Mucosa of descending colon (tissue), 3 donors: ENCODE measurements at regions not wholly inside any gene's neighbourhood (a gene's known extent, or its start where the extent isn't known, plus 50 kb on each side); places are given as distances from the start of the nearest gene placed in this dataset.

Experiments used
- ATAC-seq: fragments of 200-7000 bp; cut with Tn5 transposase; one replicate; pipeline ENCODE4 v1.9.1; 2020; ENCODE audit warnings: mild to moderate bottlenecking, moderate library complexity
- DNase-seq, 3 donors: peaks; one replicate each; pipeline ENCODE4 v3.0.0-alpha.2; 2020
- H3K36me3 ChIP-seq: fragments of 200-600 bp; one replicate; pipeline ENCODE4 v1.8.0; 2021; ENCODE audit warnings: low read depth, mild to moderate bottlenecking
- H3K4me1 ChIP-seq: fragments of 200-600 bp; one replicate; pipeline ENCODE4 v1.8.0; 2021; ENCODE audit warnings: low read depth, mild to moderate bottlenecking
- H3K4me3 ChIP-seq: fragments of 200-600 bp; one replicate; pipeline ENCODE4 v1.8.0; 2021; ENCODE audit warnings: mild to moderate bottlenecking
- H3K9me3 ChIP-seq: fragments of 200-600 bp; one replicate; pipeline ENCODE4 v1.8.0; 2021; ENCODE audit warnings: mild to moderate bottlenecking
- CTCF ChIP-seq: fragments of 200-600 bp; IDR thresholded peaks from one replicate; pipeline ENCODE4 v1.8.0; 2022; ENCODE audit warnings: antibody characterized with exemption, mild to moderate bottlenecking
- intact Hi-C, 2 donors: fragments of 100-400 bp; cut with DNase I in 1 of 2; cut with micrococcal nuclease in 1 of 2; formaldehyde crosslinking; loops; one replicate each; pipeline versions ENCODE4 v1.11.0 to v1.11.1; 2022; cut with DNase I, micrococcal nuclease
- donor health status: DM: no; HTN: no; CAD: no; lungs with moderate emphysema.
- donor health status: DM: no; HTN: no; CAD: no.
- donor health status: DM: no; HTN: yes; CAD: no.

- no peak overlapping the region for H3K4me3 ChIP-seq
- H3K9me3 ChIP-seq, result peaks cover 2% of the 10 kb centered on the region
- no peak for DNase-seq
- intact Hi-C loops, result no loop called here
- ATAC-seq, result no peak
- no peaks in the 10 kb centered on the region for H3K36me3 ChIP-seq
- TF ChIP-seq CTCF, result no peak
- no peaks in the 10 kb centered on the region for H3K4me1 ChIP-seq
Observed at GRCh38 chr12:115823635-115824034, 453.9 kb downstream of the MED13L start.

GRCh38 chr12:115820656-115821055 lies 456.8 kb downstream of the MED13L start:
- TF ChIP-seq CTCF, result no peak
- DNase-seq, result no peak
- Histone ChIP-seq H3K4me3 (no peak overlapping the region), H3K36me3 (no peaks in the 10 kb centered on the region), H3K9me3 (peaks cover 2% of the 10 kb centered on the region), H3K4me1 (no peaks in the 10 kb centered on the region)
- intact Hi-C loops, result no loop called here
- no peak for ATAC-seq

- no peaks in the 10 kb centered on the region for H3K4me1 ChIP-seq
- intact Hi-C loops, result no loop called here
- DNase-seq, result no peak
- no peaks in the 10 kb centered on the region for H3K9me3 ChIP-seq
- ATAC-seq, result no peak
- no peaks in the 10 kb centered on the region for H3K36me3 ChIP-seq
- no peak for TF ChIP-seq CTCF
- H3K4me3 ChIP-seq, result no peak overlapping the region
Observed at GRCh38 chr12:115818973-115819372, 458.5 kb downstream of the MED13L start.

GRCh38 chr12:115817389-115817788 lies 460.1 kb downstream of the MED13L start:
- TF ChIP-seq CTCF, result no peak
- no peak for DNase-seq
- no peak for ATAC-seq

GRCh38 chr12:115815924-115816323 lies 461.6 kb downstream of the MED13L start:
- Histone ChIP-seq H3K4me3 (no peak overlapping the region), H3K36me3 (no peaks in the 10 kb centered on the region), H3K9me3 (no peaks in the 10 kb centered on the region), H3K4me1 (no peaks in the 10 kb centered on the region)
- intact Hi-C loops, result no loop called here
- no peak for DNase-seq
- ATAC-seq, result no peak
- no peak for TF ChIP-seq CTCF

More at GRCh38 chr12:115817389-115817788, 460.1 kb downstream of the MED13L start:
- H3K9me3 ChIP-seq, result no peaks in the 10 kb centered on the region
- intact Hi-C loops, result no loop called here
- no peaks in the 10 kb centered on the region for H3K36me3 ChIP-seq
- no peak overlapping the region for H3K4me3 ChIP-seq
- no peaks in the 10 kb centered on the region for H3K4me1 ChIP-seq

- intact Hi-C loops, result no loop called here
- no peak for DNase-seq
- TF ChIP-seq CTCF, result no peak
- Histone ChIP-seq H3K36me3 (no peaks in the 10 kb centered on the region), H3K4me1 (no peaks in the 10 kb centered on the region), H3K9me3 (no peaks in the 10 kb centered on the region), H3K4me3 (no peak overlapping the region)
- ATAC-seq, result peak; percentile 85
Observed at GRCh38 chr12:115813256-115813655, 464.2 kb downstream of the MED13L start.
